Astrocyte (in vitro differentiated cells and primary cell): ENCODE measurements at regions not wholly inside any gene's neighbourhood (a gene's known extent, or its start where the extent isn't known, plus 50 kb on each side); places are given as distances from the start of the nearest gene placed in this dataset.

ENCODE experiments used
- EZH2 ChIP-seq: IDR thresholded peaks from 2 replicates; pipeline ENCODE4 v1.6.1; 2012; ENCODE audit warnings: mild to moderate bottlenecking, low read length, inconsistent platforms; ENCODE audit not compliant: insufficient read depth
- TF ChIP-seq, protein P1 (sequence below): IDR thresholded peaks from 2 replicates; pipeline ENCODE4 v1.5.1; 2011; ENCODE audit warnings: low read depth, mild to moderate bottlenecking, inconsistent platforms, low read length, moderate library complexity; ENCODE audit not compliant: insufficient read depth

DNA sequence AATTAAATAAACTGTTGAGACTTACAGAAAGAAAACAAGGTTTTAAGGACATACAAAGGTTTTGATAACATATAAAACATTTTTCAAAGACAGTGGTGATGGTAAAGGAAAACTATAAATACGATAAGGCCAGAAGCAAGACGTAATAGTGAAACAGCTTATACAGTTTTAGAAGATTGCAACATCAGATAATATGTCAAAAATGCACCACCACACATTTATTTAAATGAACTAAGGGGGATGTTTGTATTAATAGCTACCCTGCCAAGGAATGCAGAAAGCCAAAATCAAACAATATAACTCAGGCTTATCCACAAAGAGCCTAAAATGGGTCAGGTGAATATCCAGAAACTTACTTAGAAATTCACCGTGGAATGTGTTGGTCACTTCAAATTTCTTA lies 981.6 kb upstream of the FAT3 start:
- TF ChIP-seq, protein P1, sequence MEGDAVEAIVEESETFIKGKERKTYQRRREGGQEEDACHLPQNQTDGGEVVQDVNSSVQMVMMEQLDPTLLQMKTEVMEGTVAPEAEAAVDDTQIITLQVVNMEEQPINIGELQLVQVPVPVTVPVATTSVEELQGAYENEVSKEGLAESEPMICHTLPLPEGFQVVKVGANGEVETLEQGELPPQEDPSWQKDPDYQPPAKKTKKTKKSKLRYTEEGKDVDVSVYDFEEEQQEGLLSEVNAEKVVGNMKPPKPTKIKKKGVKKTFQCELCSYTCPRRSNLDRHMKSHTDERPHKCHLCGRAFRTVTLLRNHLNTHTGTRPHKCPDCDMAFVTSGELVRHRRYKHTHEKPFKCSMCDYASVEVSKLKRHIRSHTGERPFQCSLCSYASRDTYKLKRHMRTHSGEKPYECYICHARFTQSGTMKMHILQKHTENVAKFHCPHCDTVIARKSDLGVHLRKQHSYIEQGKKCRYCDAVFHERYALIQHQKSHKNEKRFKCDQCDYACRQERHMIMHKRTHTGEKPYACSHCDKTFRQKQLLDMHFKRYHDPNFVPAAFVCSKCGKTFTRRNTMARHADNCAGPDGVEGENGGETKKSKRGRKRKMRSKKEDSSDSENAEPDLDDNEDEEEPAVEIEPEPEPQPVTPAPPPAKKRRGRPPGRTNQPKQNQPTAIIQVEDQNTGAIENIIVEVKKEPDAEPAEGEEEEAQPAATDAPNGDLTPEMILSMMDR: no peak
- TF ChIP-seq EZH2: no peak
